HL-60/S4 treated with phorbol 12-myristate 13-acetate at 8.2 ng/mL for 4 days and 3 days (cell line): ENCODE measurements at regions not wholly inside any gene's neighbourhood (a gene's known extent, or its start where the extent isn't known, plus 50 kb on each side); places are given as distances from the start of the nearest gene placed in this dataset.

ENCODE experiments used
- in situ Hi-C: fragments of 300-500 bp; cut with MboI; formaldehyde crosslinking; loops from 2 replicates; pipeline ENCODE4 v1.15.0; 2022; ENCODE audit warnings: low sequenced_read_pairs

DNA sequence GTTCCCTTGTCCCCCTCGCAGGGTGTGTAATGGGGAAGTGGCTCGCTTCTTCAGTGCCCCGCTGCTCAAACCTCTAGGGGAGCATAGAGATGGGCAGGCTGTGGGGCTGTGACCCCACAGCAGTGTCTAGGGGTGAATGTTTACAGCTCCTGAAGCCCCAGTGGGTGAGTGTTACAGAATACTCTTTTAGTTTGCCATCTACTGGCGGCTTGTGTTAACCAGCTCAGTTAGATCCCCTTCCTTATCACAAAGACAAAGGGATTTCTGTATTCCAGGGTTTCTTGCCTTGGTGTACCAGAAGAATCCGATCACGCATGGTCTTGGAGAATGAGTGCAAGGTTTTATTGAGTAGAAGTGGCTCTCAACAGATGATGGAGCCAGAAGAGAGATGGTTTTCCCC is 108.1 kb upstream of the IQCM start:
- in situ Hi-C loops = no loop called here

- in situ Hi-C loops = no loop called here
Observed at GRCh38 chr4:149927514-149927913, 111.9 kb upstream of the IQCM start.

DNA sequence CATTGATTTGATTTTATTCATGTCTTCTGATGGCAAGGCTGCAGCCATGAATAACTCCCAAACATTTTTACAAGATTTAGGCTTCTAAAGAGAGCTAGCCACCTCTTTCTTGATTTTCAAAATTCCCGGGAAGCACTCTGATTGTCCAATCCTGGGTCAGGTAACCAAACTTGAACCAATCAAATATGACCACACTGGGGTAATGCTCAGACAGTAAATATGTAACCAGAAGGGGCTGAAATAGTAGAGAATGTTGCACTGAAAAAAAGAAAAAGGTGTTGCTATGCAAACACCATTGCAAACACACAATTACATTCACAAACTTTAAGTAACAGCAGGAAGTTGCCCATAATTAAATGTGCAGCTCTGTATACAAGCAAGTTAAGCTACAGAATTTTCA is 112.9 kb upstream of the IQCM start:
- in situ Hi-C loops = no loop called here

- in situ Hi-C loops = no loop called here
Observed at GRCh38 chr4:149931431-149931830, 115.8 kb upstream of the IQCM start.

DNA sequence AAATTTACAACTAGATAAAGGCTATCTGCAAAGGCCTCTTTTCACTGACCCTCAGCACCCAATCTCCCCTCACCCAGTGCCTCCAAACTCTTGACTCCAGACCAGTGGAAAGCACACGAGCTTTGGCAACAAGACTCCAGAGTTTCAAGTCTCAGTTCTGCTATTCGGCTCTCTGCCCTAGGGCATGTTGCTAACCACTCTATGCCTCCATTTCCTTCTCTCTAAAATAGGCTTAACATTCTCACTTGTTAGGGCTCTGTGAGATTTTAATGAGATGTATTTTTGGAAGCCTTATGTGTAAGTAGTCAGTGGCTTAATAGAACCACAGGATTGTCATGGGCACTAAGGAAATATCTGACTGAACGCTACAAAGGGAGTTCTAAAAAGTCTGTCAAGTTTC is 116.5 kb upstream of the IQCM start:
- in situ Hi-C loops = no loop called here

DNA sequence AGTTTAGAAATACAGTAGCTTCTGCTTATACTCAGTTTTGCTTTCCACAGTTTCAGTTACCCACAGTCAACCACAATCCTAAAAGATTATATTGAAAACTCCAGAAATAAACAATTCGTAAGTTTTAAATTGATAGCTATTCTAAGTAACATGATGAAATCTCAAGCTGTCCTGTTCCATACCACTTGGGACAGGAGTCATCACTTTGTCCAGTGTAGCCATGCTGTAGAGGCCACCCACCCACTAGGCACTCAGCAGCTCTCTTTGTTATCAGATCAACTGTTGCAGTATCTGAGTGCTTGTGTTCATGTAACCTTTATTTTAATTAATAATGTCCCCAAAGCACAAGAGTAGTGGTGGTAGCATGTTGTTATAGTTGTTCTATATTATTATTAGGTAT is 117.5 kb upstream of the IQCM start:
- in situ Hi-C loops = no loop called here

GRCh38 chr4:149933883-149934282 is 118.2 kb upstream of the IQCM start:
- in situ Hi-C loops = no loop called here

DNA sequence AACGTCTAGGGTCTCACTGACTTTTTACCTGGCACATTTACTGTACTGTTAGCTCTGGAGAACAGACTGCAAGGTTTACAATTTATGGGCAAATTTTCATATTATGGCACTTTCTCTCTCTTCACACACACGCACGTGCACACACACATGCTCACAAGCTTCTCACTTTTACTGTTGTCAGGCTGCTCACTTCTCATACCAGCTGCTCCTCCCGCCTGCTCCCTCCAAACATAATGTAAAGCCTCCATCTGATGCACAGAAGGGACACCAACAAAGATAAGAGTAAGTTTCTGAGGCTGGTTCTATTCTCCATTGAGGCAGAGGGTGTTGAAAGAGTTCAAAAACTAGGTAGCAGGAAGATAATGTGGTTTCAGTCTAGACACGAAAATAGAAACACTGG is 128.9 kb upstream of the DCLK2 start:
- in situ Hi-C loops = no loop called here

GRCh38 chr4:149951152-149951900 is 126.9 kb upstream of the DCLK2 start:
- in situ Hi-C loops = no loop called here

GRCh38 chr4:149952101-149952500 is 126.1 kb upstream of the DCLK2 start:
- in situ Hi-C loops = no loop called here

DNA sequence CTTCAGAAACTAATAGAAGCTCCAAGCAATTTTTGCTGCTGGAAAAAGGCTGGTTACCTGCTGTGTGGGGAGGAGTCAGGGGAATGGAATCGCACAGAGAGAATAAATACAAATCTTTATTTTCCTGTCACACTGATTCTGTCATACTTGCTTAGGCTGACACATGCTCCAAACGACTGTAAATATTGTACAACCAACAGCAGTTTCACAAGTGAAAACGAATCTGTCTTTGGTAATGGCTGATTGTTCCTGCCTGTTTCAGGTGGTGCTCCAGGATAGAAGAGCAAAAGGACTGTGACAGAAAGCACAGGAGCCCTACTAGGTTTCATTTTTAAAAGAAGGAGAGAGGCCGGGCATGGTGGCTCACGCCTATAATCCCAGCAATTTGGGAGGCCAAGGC is 125.5 kb upstream of the DCLK2 start:
- in situ Hi-C loops = no loop called here

- in situ Hi-C loops = no loop called here
Observed at GRCh38 chr4:149955780-149956390, 122.4 kb upstream of the DCLK2 start.

GRCh38 chr4:149956678-149957077 is 121.6 kb upstream of the DCLK2 start:
- in situ Hi-C loops = no loop called here

DNA sequence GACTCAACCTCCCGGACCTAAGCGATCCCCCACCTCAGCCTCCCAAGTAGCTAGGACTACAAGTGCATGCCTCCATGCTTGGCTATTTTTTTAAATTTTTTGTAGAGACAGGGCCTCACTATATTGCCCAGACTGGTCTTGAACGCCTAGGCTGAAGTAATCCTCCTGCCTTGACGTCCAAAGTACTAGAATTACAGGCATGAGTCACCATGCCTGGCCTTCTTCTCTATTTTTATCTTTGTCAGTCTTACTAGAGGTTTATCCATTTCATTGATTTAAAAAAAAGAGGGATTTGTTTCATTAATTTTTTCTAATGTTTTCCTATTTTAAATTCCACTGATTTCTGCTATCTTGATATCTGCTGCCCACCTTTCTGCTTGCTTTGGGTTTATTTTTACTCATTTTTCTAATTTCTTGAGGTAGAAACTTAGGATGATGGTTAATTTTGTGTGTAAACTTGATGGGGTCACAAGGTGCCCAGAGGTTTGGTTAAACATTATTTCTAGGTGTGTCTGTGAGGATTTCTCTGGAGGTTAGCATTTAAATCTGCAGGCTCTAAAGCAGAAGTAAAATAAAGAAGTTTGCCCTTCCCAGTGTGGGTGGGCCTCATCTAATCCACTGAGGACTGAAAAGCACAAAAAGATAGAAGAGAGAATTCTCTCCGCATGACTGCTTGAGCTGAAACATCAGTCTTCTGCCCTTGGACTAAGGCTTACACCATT is 116.2 kb upstream of the DCLK2 start:
- in situ Hi-C loops = no loop called here

- in situ Hi-C loops = no loop called here
Observed at GRCh38 chr4:149964001-149964796, 114.0 kb upstream of the DCLK2 start.

DNA sequence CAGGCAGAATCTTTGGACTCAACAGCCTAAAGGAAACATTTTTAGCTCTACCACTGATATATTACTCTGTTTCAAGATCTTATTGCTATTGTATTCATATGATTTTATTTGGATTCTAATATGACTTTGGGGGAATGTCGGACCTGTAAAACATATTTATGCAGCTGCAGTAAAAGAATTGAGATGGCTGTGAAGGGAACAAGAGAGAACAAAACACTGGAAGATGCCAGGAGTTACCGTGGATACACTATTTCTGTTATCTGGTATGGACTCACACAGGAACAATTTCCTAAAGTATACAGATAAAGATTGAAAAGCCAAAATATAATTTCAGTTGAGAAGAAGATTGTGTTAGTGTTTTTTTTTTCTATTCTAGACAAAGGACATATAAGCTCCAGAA is 113.0 kb upstream of the DCLK2 start:
- in situ Hi-C loops = no loop called here

DNA sequence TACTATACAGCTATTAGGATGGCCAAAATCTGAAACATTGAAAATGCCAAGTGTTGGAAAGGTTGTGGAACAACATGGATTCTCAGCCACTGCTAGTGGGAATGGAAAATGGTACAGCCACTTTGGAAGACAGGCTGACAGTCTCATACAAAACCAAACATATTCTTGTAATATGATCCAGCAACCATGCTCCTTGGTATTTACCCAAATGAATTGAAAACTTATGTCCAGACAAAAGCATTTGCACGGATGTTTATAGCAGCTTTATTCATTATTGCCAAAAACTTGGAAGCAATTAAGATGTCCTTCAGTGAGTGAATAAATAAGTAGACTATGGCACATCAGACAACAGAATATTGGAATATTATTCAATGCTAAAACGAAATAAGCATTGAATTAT is 105.8 kb upstream of the DCLK2 start:
- in situ Hi-C loops = no loop called here

DNA sequence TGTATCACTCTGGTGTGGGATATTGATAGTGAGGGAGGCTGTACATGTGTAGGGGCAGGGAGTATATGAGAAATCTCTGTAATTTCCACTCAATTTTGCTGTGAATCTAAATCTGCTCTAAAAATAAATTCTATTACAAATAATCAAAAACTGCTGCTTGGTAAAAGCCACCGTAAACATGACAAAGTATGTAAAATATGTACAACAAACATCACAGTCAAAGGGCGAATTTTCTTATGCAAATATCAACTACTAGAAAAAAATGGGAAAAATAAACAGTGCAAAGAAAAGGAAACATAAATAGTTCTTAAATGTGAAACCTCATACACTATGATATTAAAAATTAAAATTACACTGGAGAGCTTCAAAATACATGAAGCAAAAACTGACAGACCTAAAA is 105.1 kb upstream of the DCLK2 start:
- in situ Hi-C loops = no loop called here

- in situ Hi-C loops = no loop called here
Observed at GRCh38 chr4:149975172-149975571, 103.1 kb upstream of the DCLK2 start.

DNA sequence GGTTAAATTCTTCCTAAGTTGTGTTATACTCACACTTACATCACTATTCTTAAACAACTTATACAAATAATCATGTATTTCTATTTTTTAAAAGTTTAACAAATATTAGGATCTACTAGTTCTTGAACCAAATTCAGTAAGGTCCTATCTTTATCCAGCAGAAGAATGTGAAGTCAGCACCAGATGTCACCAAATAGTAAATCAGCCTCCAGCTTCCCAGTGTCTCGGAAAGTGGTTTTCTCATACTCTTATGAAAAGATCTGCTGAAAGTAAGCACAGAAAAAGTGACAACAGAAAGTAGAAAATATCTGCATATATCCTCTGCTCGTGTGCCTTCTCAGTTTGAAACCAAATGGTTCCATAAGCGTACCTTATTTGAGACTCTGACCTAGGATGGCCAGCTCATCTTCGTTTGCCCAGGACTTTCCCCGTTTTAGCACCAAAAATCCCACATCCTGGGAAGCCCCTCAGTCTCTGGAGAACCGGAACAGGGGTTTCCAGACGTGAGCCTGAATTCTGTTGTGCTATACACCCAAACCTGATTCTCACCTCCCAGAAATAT is 98.0 kb upstream of the DCLK2 start:
- in situ Hi-C loops = no loop called here

GRCh38 chr4:149980941-149981340 is 97.3 kb upstream of the DCLK2 start:
- in situ Hi-C loops = no loop called here
